GM23248 (cell line): ENCODE measurements at regions not wholly inside any gene's neighbourhood (a gene's known extent, or its start where the extent isn't known, plus 50 kb on each side); places are given as distances from the start of the nearest gene placed in this dataset.

ENCODE experiments used
- EZH2 ChIP-seq: fragments of 200-600 bp; sonication (generic); IDR thresholded peaks from 2 replicates; pipeline ENCODE4 v1.6.1; 2018; ENCODE audit warnings: antibody characterized with exemption, mild to moderate bottlenecking; ENCODE audit not compliant: insufficient read depth, poor library complexity, severe bottlenecking
- EZH2phosphoT487 ChIP-seq: fragments of 200-600 bp; sonication (generic); IDR thresholded peaks from 2 replicates; pipeline ENCODE4 v1.6.1; 2018; ENCODE audit warnings: antibody characterized with exemption, moderate library complexity, mild to moderate bottlenecking, low read depth; ENCODE audit not compliant: insufficient read depth

DNA sequence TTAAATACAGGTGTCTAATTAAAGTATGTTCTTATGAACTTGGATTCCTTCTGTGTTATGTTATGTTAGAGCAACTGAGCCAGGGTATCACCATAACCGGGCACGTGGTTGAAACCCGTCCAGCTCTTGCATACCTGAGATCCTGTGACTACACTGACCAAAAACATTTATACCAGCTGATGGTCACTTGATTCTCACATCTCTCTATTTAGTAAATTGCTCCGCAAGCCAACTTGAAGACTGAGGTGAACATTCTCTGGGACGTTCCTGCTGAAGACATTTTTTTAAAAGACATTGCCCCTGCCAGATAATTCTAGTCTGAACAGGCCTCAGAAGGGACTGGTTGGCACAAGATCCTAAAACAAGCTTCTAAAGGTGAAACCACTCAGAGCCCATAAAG lies 550.0 kb upstream of the DIPK2B start:
- no peak for TF ChIP-seq EZH2
- TF ChIP-seq EZH2phosphoT487: no peak
